SK-N-SH treated with all-trans-retinoic acid at 6 μM for 48 hours (cell line): ENCODE measurements at regions not wholly inside any gene's neighbourhood (a gene's known extent, or its start where the extent isn't known, plus 50 kb on each side); places are given as distances from the start of the nearest gene placed in this dataset.
"Not testable (repeated sequence)": the region's sequence is repeated elsewhere in the genome, so short reads cannot be mapped to it uniquely, and the experiment has no call there.

Experiments used
- BACH2 ChIP-seq: fragments of 250-450 bp; sonication (Bioruptor Pico); IDR thresholded peaks from 2 replicates; pipeline ENCODE4 v1.9.0; 2021; ENCODE audit warnings: mild to moderate bottlenecking, borderline replicate concordance
- CREB5 ChIP-seq: fragments of 250-450 bp; sonication (Bioruptor Pico); IDR thresholded peaks from 2 replicates; pipeline ENCODE4 v1.5.1; 2020; ENCODE audit warnings: low read depth, mild to moderate bottlenecking, moderate library complexity
- CSRNP3 ChIP-seq: fragments of 250-450 bp; sonication (Bioruptor Pico); IDR thresholded peaks from 2 replicates; pipeline ENCODE4 v1.5.1; 2021; ENCODE audit warnings: mild to moderate bottlenecking, moderate library complexity
- GLIS3 ChIP-seq: fragments of 250-450 bp; sonication (Bioruptor Pico); IDR thresholded peaks from 2 replicates; pipeline ENCODE4 v1.5.0; 2020; ENCODE audit warnings: mild to moderate bottlenecking, moderate library complexity
- PATZ1 ChIP-seq: fragments of 250-450 bp; sonication (Bioruptor Pico); IDR thresholded peaks from 2 replicates; pipeline ENCODE4 v1.8.0; 2020; ENCODE audit warnings: mild to moderate bottlenecking, moderate library complexity, borderline replicate concordance
- POU6F1 ChIP-seq: fragments of 250-450 bp; sonication (Bioruptor Pico); IDR thresholded peaks from 2 replicates; pipeline ENCODE4 v1.8.0; 2021; ENCODE audit warnings: low read depth, mild to moderate bottlenecking, moderate library complexity, borderline replicate concordance
- ZC3H10 ChIP-seq: fragments of 250-450 bp; sonication (Bioruptor Pico); IDR thresholded peaks from 2 replicates; pipeline ENCODE4 v1.5.1; 2021; ENCODE audit warnings: mild to moderate bottlenecking, moderate library complexity
- ZFP3 ChIP-seq: fragments of 250-450 bp; sonication (Bioruptor Pico); IDR thresholded peaks from 2 replicates; pipeline ENCODE4 v1.5.0; 2020; ENCODE audit warnings: mild to moderate bottlenecking, moderate library complexity
- ZFP30 ChIP-seq: fragments of 450-650 bp; formaldehyde crosslinking; IDR thresholded peaks from 2 replicates; pipeline ENCODE4 v1.5.0; 2022; ENCODE audit warnings: mild to moderate bottlenecking, moderate library complexity

GRCh38 chr1:148679787-148680326 is 68.7 kb upstream of the NUDT4B start:
- not testable (repeated sequence) for TF ChIP-seq CSRNP3 (CRISPR knock-in tag); POU6F1 (CRISPR knock-in tag); PATZ1; GLIS3 (CRISPR knock-in tag); ZFP3 (CRISPR knock-in tag); CREB5; ZC3H10 (CRISPR knock-in tag); BACH2; ZFP30 (CRISPR knock-in tag)
